ENCODE measurements at regions not wholly inside any gene's neighbourhood (a gene's known extent, or its start where the extent isn't known, plus 50 kb on each side); places are given as distances from the start of the nearest gene placed in this dataset.

GRCh38 chr5:68369457-68370125, 154.0 kb downstream of the PIK3R1 start:
- H3K4me1 ChIP-seq (ENCODE audit: control insufficient read depth, insufficient read depth, low read length): no peaks in the 10 kb centered on the region
- H3K27ac Mint-ChIP-seq: no peak overlapping the region
- H3K36me3 Mint-ChIP-seq (ENCODE audit: low read depth): no peaks in the 10 kb centered on the region
- H3K9ac ChIP-seq (ENCODE audit: extremely low read depth, low read length, poor library complexity, severe bottlenecking): no peak overlapping the region
- H3K4me3 ChIP-seq (ENCODE audit: low read length): no peak overlapping the region
- H3K27ac ChIP-seq (ENCODE audit: low read depth, low read length): no peak overlapping the region
- H3K4me3 Mint-ChIP-seq: no peak overlapping the region
- DNase-seq: no peak
- H3K27me3 Mint-ChIP-seq (ENCODE audit: insufficient read depth): no peaks in the 10 kb centered on the region
- TF ChIP-seq CTCF (conservative IDR thresholded peaks at IDR 0.05): no peak
- no peaks in the 10 kb centered on the region for H3K27me3 ChIP-seq (ENCODE audit: control insufficient read depth, insufficient read depth, low read length, poor library complexity, severe bottlenecking)
- H3K36me3 ChIP-seq (ENCODE audit: control insufficient read depth, insufficient read depth, low read length): no peaks in the 10 kb centered on the region
- H3K4me1 Mint-ChIP-seq: peaks cover 2% of the 10 kb centered on the region
- peaks cover 11% of the 10 kb centered on the region for H3K9me3 ChIP-seq (ENCODE audit: control insufficient read depth, low read length)
- H3K9me3 Mint-ChIP-seq: peaks cover 10% of the 10 kb centered on the region
- 88 to 92% methylated on average over 7 of the region's 7 CpGs for WGBS, 2 experiments (ENCODE audit: insufficient coverage in 1 of 2, insufficient read length in 1 of 2)

GRCh38 chr5:68370196-68370595, 154.6 kb downstream of the PIK3R1 start:
- H3K4me3 Mint-ChIP-seq: no peak overlapping the region
- Histone ChIP-seq H3K9me3 (ENCODE audit: control insufficient read depth, low read length) (peaks cover 11% of the 10 kb centered on the region), H3K4me3 (ENCODE audit: low read length) (no peak overlapping the region), H3K27ac (ENCODE audit: low read depth, low read length) (no peak overlapping the region), H3K27me3 (ENCODE audit: control insufficient read depth, insufficient read depth, low read length, poor library complexity, severe bottlenecking) (no peaks in the 10 kb centered on the region), H3K36me3 (ENCODE audit: control insufficient read depth, insufficient read depth, low read length) (no peaks in the 10 kb centered on the region), H3K9ac (ENCODE audit: extremely low read depth, low read length, poor library complexity, severe bottlenecking) (no peak overlapping the region), H3K4me1 (ENCODE audit: control insufficient read depth, insufficient read depth, low read length) (peaks cover 4% of the 10 kb centered on the region)
- peaks cover 10% of the 10 kb centered on the region for H3K9me3 Mint-ChIP-seq
- no peak for DNase-seq
- H3K36me3 Mint-ChIP-seq (ENCODE audit: low read depth): no peaks in the 10 kb centered on the region
- TF ChIP-seq CTCF (conservative IDR thresholded peaks at IDR 0.05): no peak
- 98 to 100% methylated on average over 2 of the region's 2 CpGs for WGBS, 2 experiments (ENCODE audit: insufficient coverage in 1 of 2, insufficient read length in 1 of 2)
- H3K27me3 Mint-ChIP-seq (ENCODE audit: insufficient read depth): no peaks in the 10 kb centered on the region
- no peak overlapping the region for H3K27ac Mint-ChIP-seq
- H3K4me1 Mint-ChIP-seq: peaks cover 8% of the 10 kb centered on the region

GRCh38 chr5:68371607-68372006, 156.1 kb downstream of the PIK3R1 start:
- no peak overlapping the region for H3K4me3 Mint-ChIP-seq
- no peak for TF ChIP-seq CTCF (conservative IDR thresholded peaks at IDR 0.05)
- WGBS, 2 experiments (ENCODE audit: insufficient coverage in 1 of 2, insufficient read length in 1 of 2): 85% methylated on average over 2 of the region's 2 CpGs; no CpG with 5 or more reads in 1 of the 2 experiments

More at GRCh38 chr5:68371607-68372006, 156.1 kb downstream of the PIK3R1 start:
- peaks cover 9% of the 10 kb centered on the region for H3K4me1 Mint-ChIP-seq
- Histone ChIP-seq H3K27ac (ENCODE audit: low read depth, low read length) (no peak overlapping the region), H3K27me3 (ENCODE audit: control insufficient read depth, insufficient read depth, low read length, poor library complexity, severe bottlenecking) (no peaks in the 10 kb centered on the region), H3K9me3 (ENCODE audit: control insufficient read depth, low read length) (peaks cover 11% of the 10 kb centered on the region), H3K4me1 (ENCODE audit: control insufficient read depth, insufficient read depth, low read length) (peaks cover 4% of the 10 kb centered on the region), H3K9ac (ENCODE audit: extremely low read depth, low read length, poor library complexity, severe bottlenecking) (no peak overlapping the region), H3K4me3 (ENCODE audit: low read length) (no peak overlapping the region), H3K36me3 (ENCODE audit: control insufficient read depth, insufficient read depth, low read length) (no peaks in the 10 kb centered on the region)
- H3K27me3 Mint-ChIP-seq (ENCODE audit: insufficient read depth): no peaks in the 10 kb centered on the region
- no peak overlapping the region for H3K27ac Mint-ChIP-seq
- DNase-seq: no peak
- no peaks in the 10 kb centered on the region for H3K36me3 Mint-ChIP-seq (ENCODE audit: low read depth)
- peaks cover 10% of the 10 kb centered on the region for H3K9me3 Mint-ChIP-seq
